ENCODE measurements at regions not wholly inside any gene's neighbourhood (a gene's known extent, or its start where the extent isn't known, plus 50 kb on each side); places are given as distances from the start of the nearest gene placed in this dataset.

DNA sequence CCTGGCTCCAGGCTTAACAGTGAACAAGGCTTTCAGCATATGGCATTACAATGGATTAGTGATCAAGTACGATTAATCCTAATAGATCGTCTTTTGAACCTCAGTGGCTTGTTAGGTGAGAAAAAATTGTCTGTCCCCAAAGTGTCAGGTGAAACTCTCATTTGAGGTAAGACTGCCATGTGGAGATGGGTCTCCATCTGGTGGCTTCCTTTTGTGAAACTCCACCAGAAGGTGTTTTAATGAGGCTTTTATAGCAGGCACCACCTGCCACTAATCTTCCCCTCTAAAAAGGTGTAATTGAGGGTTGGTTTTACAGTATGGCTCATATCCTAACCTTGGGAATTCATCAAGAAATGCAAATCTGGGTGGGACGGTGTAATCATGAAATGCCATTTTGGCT, 471.1 kb upstream of the MPDZ start:
- DNase-seq: no peak

- peak; percentile 77 for DNase-seq
Observed at GRCh38 chr9:13750061-13750460, 470.6 kb upstream of the MPDZ start.

- no peak for DNase-seq
Observed at GRCh38 chr9:13746876-13747275, 467.4 kb upstream of the MPDZ start.

GRCh38 chr9:13744261-13744901, 464.9 kb upstream of the MPDZ start:
- DNase-seq: no peak

GRCh38 chr9:13737885-13738284, 458.4 kb upstream of the MPDZ start:
- DNase-seq: no peak

DNA sequence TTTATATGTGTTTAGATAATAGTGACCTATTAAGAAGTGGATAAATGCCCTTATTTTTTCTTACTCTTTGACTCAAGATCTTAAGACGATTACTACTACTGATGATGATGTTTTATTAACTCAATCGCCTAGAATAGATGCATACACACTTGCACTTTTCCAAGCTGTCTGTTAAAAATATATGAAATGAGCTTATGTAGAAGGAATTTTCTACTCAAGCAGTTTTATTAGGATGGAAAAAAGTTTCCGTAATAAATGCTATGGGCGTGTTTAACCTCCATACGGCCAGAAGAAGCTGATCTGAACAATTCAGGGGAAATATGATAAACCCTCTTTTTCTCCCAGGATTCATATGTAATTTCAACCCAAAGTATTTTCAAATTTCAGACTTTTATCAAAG, 455.7 kb upstream of the MPDZ start:
- DNase-seq: no peak

- no peak for DNase-seq
Observed at GRCh38 chr9:13734601-13735000, 455.1 kb upstream of the MPDZ start.

DNA sequence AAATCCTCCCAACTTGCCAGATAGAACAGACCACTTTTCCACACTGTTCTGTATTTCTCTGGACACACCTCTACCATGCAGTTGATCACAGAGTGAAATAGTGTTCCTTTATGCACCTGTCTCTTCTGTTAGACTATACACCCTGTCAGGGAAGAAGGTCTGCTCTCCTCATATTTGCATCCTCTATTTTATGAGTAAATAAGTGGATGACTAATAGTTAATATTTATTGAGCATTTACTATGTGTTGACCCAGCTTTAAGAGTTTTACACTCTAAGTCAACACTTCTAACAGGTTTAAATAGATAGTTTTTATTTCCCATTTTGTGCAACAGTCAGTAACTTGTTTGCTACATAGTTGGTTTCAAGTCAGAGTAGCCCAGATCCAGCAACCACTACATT, 452.8 kb upstream of the MPDZ start:
- no peak for DNase-seq

DNA sequence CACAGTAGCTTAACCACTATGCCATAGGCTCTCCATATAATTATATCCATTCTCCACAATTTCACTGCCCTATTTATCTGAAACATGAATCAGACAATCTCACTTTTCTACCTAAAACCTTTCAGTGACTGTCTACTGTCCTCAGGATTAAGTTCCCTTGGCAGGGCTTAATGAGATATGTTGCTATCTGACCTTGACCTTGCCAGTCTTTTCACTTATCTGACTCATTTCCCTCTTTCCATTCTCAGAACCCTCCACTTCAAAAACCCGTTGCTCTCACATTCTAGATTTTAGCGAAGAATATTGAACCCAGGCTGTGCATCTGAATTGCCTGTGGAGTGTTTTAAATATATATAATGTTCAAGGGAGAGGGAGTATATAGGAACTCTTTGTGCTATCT, 452.1 kb upstream of the MPDZ start:
- DNase-seq: no peak

DNA sequence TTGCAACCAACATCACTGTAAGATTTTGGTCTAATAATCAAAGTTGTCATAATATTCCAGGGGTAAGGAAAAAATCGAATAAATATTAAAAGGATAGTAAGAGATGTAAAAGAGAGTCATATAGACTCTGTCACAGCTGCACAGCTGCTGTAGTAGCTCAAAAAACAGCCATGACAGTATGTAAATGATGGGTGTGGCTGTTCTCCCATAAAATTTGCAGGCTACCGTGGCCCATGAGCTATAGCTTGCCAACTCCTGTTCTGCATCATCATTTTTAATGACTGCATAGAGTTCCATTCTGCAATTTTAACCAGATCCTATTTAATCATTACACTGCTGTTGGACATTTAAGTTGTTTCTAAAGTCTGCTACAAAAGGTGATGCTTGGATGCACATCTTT, 450.5 kb upstream of the MPDZ start:
- no peak for DNase-seq

GRCh38 chr9:13728917-13729811, 449.7 kb upstream of the MPDZ start:
- no peak for DNase-seq

- DNase-seq: no peak
Observed at GRCh38 chr9:13728131-13728530, 448.6 kb upstream of the MPDZ start.

DNA sequence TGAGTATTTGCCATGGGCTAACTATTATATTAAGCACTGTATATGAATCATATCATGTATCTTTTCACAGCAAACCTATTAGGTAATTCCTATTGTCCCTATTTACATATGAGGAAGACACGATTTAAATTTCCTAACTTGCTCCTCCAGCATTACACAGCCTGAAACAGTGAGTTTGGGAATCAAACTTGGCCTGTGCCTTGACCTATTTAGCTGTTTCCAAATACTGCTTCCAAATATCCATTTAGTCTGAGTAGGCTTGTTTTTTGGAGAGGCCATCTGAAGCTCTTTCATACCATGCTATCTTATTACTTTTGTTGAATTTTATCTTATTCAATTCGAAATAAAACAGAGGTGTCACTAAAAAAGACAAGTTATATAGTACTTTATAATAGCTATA, 447.3 kb upstream of the MPDZ start:
- DNase-seq: no peak

DNA sequence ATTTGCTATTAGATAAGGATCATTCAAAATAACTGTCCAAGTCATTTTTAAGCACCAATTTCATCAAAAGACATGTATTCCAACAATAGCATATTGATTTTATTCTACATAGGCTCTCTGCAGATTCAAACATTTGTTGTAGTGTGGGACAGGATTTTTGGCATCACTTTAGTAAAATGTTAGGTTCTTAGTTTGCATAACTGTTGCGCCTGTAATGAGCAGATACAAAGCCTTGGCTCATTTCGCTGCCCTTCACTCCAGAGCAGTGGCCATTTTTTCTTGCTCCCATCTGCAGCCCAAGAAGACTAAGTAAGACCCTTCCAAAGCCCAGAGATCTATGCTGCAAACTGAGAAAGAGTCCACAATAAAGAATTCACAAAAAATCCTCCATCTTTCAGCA, 446.0 kb upstream of the MPDZ start:
- no peak for DNase-seq

GRCh38 chr9:13721481-13722235, 442.2 kb upstream of the MPDZ start:
- peak; percentile 73 for DNase-seq

DNA sequence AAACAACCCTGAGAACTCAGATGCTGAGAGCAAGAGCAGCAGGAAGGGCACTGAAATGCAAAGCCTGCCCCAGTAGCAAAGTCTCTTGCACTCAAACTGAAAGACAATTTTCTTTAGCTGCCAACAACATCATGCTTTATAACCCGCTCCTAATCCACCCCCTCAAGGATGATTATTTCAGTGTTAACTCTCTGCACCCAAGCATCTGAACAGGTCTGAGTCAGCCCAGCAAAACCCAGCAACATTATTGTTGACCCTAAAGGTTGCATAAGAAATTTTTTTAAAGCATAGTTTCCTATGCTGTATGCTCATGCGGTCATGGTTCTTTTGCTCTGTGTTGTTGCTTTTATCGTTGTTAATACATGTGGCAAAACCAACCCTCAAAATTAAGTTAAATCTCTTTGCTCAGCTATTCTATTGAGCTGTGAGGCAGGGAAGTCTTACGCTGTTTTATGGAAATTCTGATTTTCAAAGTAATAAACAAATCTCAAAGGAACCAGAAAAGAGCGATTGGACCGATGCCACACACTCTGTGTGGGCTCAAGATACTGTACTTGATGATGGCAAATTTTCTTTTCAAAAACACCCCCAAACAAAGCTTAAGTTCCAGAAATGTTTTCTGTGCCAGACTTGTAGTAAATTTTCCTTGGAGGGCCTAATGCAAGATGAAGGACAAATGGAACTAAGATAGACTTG, 440.6 kb upstream of the MPDZ start:
- peak; percentile 59 for DNase-seq

GRCh38 chr9:13719446-13719845, 440.0 kb upstream of the MPDZ start:
- peak; percentile 10 for DNase-seq

DNA sequence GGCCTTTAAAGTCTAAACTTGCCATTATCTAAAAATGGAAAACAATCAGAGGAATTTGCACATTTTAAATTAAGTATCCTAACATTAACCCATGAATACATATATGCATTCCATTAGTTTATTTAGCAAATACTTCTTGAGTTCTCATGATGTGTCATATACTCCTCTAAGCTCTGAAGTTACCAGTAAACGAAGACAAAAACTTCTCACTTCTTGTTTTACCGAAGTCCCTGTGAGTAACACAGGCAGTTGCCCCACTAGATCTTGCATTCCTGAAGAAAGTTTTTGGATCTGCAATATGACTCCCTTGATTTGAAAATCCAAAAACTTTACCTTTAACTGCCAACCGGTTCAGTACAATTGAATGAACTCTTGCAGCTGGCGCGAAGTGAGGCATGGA, 439.0 kb upstream of the MPDZ start:
- DNase-seq: peak; percentile 66

GRCh38 chr9:13718086-13718485, 438.6 kb upstream of the MPDZ start:
- peak; percentile 68 for DNase-seq

GRCh38 chr9:13717322-13718054, 438.0 kb upstream of the MPDZ start:
- DNase-seq: peak; percentile 41

DNA sequence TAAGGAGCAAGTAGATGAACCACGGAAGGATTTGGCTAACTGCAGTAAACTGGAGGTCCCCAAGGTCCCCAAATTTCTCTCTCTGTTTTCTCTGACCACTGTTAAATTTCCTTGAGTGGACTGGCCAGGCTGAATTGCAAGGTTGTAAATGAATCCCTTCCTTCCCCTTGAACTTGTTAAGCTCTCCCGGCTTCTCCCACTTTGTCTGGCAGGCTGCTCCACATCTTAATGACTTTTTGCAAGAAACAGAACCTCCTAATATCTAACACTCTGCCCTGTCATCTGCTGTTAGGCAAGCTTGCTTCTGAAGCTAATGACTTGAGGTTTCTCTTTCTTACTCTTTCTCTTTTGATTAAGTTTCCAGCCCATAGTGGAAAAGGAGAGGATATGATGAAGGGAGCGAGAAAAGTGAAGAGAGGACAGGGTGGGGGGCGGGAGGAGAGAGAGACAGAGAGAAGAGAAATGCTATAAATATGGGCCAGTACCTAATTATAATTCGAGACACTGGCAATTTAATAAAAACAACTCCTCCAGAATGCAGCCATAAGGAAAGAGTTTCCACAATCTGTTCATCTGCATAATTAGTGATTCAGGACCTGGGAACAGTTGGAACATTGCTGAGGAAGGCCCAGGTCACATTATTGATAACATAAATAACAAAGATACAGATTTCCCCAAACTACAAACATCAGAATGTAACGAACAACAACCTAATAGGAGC, 437.3 kb upstream of the MPDZ start:
- DNase-seq: no peak
